ENCODE measurements at regions not wholly inside any gene's neighbourhood (a gene's known extent, or its start where the extent isn't known, plus 50 kb on each side); places are given as distances from the start of the nearest gene placed in this dataset.

DNA sequence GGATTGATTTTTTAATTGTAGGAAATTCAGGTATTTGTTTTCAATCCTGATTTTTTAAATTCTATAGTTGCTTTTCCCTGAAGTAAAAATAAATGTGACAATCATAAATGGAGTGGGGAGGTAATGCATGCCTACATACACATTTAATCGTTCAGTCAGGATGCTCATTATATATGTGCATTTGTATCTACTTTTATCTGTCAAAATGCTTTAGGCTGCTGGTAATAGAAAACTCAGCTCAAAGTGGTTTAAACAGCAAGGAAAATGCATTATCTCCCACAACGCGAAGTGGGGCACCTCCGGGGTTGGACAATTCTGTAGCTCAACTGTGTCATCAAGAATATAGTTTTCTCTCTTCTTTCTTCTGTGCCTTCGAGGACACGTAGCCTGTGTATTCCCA is 116.4 kb upstream of the SASH1 start:
- BruUV-seq (replicated peaks) = no TSS peak
- Histone ChIP-seq H3K4me1 (ENCODE audit: control insufficient read depth in 1 of 2, insufficient read depth in 2 of 2, low read length in 2 of 2) (no peaks in the 10 kb centered on the region; a peak in 1 of 4 replicates), H4K20me1 (ENCODE audit: insufficient read depth) (no peaks in the 10 kb centered on the region), H3K27ac (ENCODE audit: low read depth, low read length) (no peak overlapping the region), H3K9me3 (ENCODE audit: control insufficient read depth in 1 of 2, insufficient read depth in 1 of 2, low read depth in 1 of 2, low read length in 2 of 2) (no peaks in the 10 kb centered on the region), H3K4me2 (ENCODE audit: low read length) (no peak overlapping the region), H3K4me3 (replicated peaks in 1 of 2; ENCODE audit: low read depth in 1 of 2, low read length in 2 of 2) (no peak overlapping the region), H3K36me3 (ENCODE audit: control insufficient read depth in 1 of 2, insufficient read depth in 2 of 2, low read length in 2 of 2) (no peaks in the 10 kb centered on the region), H3K27me3 (ENCODE audit: insufficient read depth, low read length) (0 out of 2 replicates have a peak, but pooled peaks cover 7% of the 10 kb centered on the region), H2AFZ (ENCODE audit: low read depth, low read length, poor library complexity, severe bottlenecking) (no peak overlapping the region), H3K9me2 (ENCODE audit: insufficient read depth) (no peaks in the 10 kb centered on the region), H3K79me2 (ENCODE audit: insufficient read depth, low read length) (no peaks in the 10 kb centered on the region), H3K9ac (ENCODE audit: low read length) (no peak overlapping the region)
- CTCF ChIA-PET = no interaction called here
- RAD21 ChIA-PET (ENCODE audit: low non-redundant PET in 1 of 2, low total read pairs in 2 of 2, uncharacterized antibody in 2 of 2, unreplicated experiment in 2 of 2) = no interaction called here
- POLR2A ChIA-PET = no interaction called here
- intact Hi-C loops (cut with micrococcal nuclease) = no loop called here
- DNase-seq (ENCODE audit: low read depth, low spot score) (no peak), ATAC-seq (no peak)
- TF ChIP-seq, protein P1, sequence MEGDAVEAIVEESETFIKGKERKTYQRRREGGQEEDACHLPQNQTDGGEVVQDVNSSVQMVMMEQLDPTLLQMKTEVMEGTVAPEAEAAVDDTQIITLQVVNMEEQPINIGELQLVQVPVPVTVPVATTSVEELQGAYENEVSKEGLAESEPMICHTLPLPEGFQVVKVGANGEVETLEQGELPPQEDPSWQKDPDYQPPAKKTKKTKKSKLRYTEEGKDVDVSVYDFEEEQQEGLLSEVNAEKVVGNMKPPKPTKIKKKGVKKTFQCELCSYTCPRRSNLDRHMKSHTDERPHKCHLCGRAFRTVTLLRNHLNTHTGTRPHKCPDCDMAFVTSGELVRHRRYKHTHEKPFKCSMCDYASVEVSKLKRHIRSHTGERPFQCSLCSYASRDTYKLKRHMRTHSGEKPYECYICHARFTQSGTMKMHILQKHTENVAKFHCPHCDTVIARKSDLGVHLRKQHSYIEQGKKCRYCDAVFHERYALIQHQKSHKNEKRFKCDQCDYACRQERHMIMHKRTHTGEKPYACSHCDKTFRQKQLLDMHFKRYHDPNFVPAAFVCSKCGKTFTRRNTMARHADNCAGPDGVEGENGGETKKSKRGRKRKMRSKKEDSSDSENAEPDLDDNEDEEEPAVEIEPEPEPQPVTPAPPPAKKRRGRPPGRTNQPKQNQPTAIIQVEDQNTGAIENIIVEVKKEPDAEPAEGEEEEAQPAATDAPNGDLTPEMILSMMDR (IDR thresholded peaks at IDR 0.05 in 2 of 3, conservative IDR thresholded peaks at IDR 0.05 in 1 of 3; ENCODE audit: borderline replicate concordance in 1 of 3, insufficient read depth in 1 of 3, low read depth in 2 of 3, low read length in 2 of 3) = no peak
- TF ChIP-seq SP1 (IDR thresholded peaks at IDR 0.05; ENCODE audit: low read depth) (no peak), ZFX (IDR thresholded peaks at IDR 0.05) (no peak), POLR2A (IDR thresholded peaks at IDR 0.05; ENCODE audit: borderline replicate concordance, extremely low read depth, insufficient read depth, insufficient read length) (no peak)

DNA sequence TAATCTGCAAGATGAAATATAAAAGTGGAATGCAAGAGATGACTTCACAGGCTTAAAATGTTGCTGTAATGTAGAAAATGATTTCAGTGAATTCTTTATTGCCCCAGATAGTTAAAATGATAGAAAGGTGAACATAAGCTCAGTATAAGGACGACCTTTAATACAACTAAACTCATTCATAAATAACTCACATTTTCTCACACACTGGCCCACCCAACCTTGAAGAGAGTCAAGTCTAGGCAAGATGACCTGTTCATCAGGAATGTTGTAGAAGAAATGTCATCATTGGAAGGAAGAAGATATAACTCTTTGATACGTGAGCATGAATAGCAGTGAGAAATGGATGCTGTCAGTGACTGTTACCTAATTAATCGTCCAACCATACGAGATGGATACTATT is 111.1 kb upstream of the SASH1 start:
- Histone ChIP-seq H3K9me3 (ENCODE audit: control insufficient read depth in 1 of 2, insufficient read depth in 1 of 2, low read depth in 1 of 2, low read length in 2 of 2) (no peaks in the 10 kb centered on the region), H3K4me1 (ENCODE audit: control insufficient read depth in 1 of 2, insufficient read depth in 2 of 2, low read length in 2 of 2) (no peaks in the 10 kb centered on the region), H3K36me3 (ENCODE audit: control insufficient read depth in 1 of 2, insufficient read depth in 2 of 2, low read length in 2 of 2) (no peaks in the 10 kb centered on the region), H3K9ac (ENCODE audit: low read length) (no peak overlapping the region), H4K20me1 (ENCODE audit: insufficient read depth) (no peaks in the 10 kb centered on the region), H3K9me2 (ENCODE audit: insufficient read depth) (no peaks in the 10 kb centered on the region), H3K4me2 (ENCODE audit: low read length) (no peak overlapping the region), H2AFZ (ENCODE audit: low read depth, low read length, poor library complexity, severe bottlenecking) (no peak overlapping the region), H3K27me3 (ENCODE audit: insufficient read depth, low read length) (no peaks in the 10 kb centered on the region), H3K79me2 (ENCODE audit: insufficient read depth, low read length) (no peaks in the 10 kb centered on the region), H3K4me3 (replicated peaks in 1 of 2; ENCODE audit: low read depth in 1 of 2, low read length in 2 of 2) (no peak overlapping the region), H3K27ac (ENCODE audit: low read depth, low read length) (no peak overlapping the region)
- RAD21 ChIA-PET (ENCODE audit: low non-redundant PET in 1 of 2, low total read pairs in 2 of 2, uncharacterized antibody in 2 of 2, unreplicated experiment in 2 of 2) = no interaction called here
- intact Hi-C loops (cut with micrococcal nuclease) = no loop called here
- BruUV-seq (replicated peaks) = no TSS peak
- no peak for DNase-seq (ENCODE audit: low read depth, low spot score)
- no peak for TF ChIP-seq RAD21 (IDR thresholded peaks at IDR 0.05; ENCODE audit: low read depth)
- ATAC-seq = no peak
- CTCF ChIA-PET = no interaction called here
- POLR2A ChIA-PET = no interaction called here
